Thyroid gland (tissue), 4 donors: ENCODE measurements at regions not wholly inside any gene's neighbourhood (a gene's known extent, or its start where the extent isn't known, plus 50 kb on each side); places are given as distances from the start of the nearest gene placed in this dataset.

ENCODE experiments used
- DNase-seq, 2 donors: peaks; one replicate each; pipeline ENCODE4 v3.0.0-alpha.2; 2019
- H3K27ac ChIP-seq, 3 donors: fragments of 200-600 bp; sonication (generic); 1 replicate in 2 of 3; 2 replicates in 1 of 3; pipeline ENCODE4 v1.5.1; 2016 to 2019; ENCODE audit warnings: mild to moderate bottlenecking in 1 of 3, moderate library complexity in 1 of 3
- H3K27me3 ChIP-seq: fragments of 200-600 bp; sonication (generic); one replicate; pipeline ENCODE4 v1.5.1; 2019
- H3K36me3 ChIP-seq, 2 donors: fragments of 200-600 bp; sonication (generic); one replicate each; pipeline ENCODE4 v1.5.1; 2016 to 2019
- H3K4me1 ChIP-seq, 2 donors: fragments of 200-600 bp; sonication (generic); one replicate each; pipeline ENCODE4 v1.5.1; 2017 to 2019
- H3K4me3 ChIP-seq, 3 donors: fragments of 200-600 bp; sonication (generic); replicated peaks in 1 of 3; 1 replicate in 2 of 3; 2 replicates in 1 of 3; pipeline ENCODE4 v1.5.1; 2016; ENCODE audit warnings: mild to moderate bottlenecking in 1 of 3
- H3K9me3 ChIP-seq: fragments of 200-600 bp; sonication (generic); one replicate; pipeline ENCODE4 v1.5.1; 2017
- POLR2A ChIP-seq, 2 donors: fragments of 450-650 bp; IDR thresholded peaks; one replicate each; pipeline ENCODE4 v1.6.1; 2017; ENCODE audit warnings: antibody characterized with exemption in 2 of 2, mild to moderate bottlenecking in 2 of 2, moderate library complexity in 1 of 2
- WGBS, 2 donors: methylation state at CpG; one replicate each; pipeline ENCODE4 v1.1.5; 2017; 5-methylcytosine and 5-hydroxymethylcytosine counted together
- intact Hi-C: fragments of 100-400 bp; cut with DNase I; formaldehyde crosslinking; loops from one replicate; pipeline ENCODE4 v1.15.1; 2023
- TF ChIP-seq, protein P1 (sequence below), 6 experiments: fragments of 200-600 bp in 3 of 6; fragments of 450-650 bp in 3 of 6; sonication (generic) in 3 of 6; IDR thresholded peaks; one replicate each; pipeline ENCODE4 v1.5.1; 2016 to 2019; ENCODE audit warnings: antibody characterized with exemption in 6 of 6, mild to moderate bottlenecking in 2 of 6, inconsistent platforms in 1 of 6, moderate library complexity in 1 of 6

DNA sequence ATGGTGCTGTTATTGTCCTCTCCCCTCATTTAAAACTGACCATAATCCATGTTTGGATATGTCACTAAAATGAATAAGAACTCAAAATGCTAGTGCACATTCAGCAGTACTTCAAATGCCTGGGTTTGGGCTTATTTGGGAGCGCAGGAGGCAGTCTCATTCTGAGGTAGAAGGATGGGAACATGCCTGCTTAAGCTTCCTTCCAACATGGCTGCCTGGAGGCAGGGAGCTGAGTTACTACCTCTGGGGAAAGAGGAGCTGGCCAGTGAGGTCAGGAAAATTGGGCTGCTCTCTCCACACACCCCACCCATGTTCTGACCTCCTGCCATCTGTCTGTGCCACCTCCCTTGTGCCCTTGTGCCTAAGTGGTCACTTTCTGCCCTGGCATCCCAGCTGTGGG lies 85.7 kb downstream of the PTPRS start:
- Histone ChIP-seq H3K4me1 (peaks cover 0 to 5% of the 10 kb centered on the region in 2 donors), H3K9me3 (no peaks in the 10 kb centered on the region), H3K36me3 (peaks cover 23 to 30% of the 10 kb centered on the region in 2 donors), H3K4me3 (no peak overlapping the region), H3K27ac (no peak overlapping the region), H3K27me3 (no peaks in the 10 kb centered on the region)
- TF ChIP-seq POLR2A (IDR thresholded peaks at IDR 0.05) = no peak
- TF ChIP-seq, protein P1, sequence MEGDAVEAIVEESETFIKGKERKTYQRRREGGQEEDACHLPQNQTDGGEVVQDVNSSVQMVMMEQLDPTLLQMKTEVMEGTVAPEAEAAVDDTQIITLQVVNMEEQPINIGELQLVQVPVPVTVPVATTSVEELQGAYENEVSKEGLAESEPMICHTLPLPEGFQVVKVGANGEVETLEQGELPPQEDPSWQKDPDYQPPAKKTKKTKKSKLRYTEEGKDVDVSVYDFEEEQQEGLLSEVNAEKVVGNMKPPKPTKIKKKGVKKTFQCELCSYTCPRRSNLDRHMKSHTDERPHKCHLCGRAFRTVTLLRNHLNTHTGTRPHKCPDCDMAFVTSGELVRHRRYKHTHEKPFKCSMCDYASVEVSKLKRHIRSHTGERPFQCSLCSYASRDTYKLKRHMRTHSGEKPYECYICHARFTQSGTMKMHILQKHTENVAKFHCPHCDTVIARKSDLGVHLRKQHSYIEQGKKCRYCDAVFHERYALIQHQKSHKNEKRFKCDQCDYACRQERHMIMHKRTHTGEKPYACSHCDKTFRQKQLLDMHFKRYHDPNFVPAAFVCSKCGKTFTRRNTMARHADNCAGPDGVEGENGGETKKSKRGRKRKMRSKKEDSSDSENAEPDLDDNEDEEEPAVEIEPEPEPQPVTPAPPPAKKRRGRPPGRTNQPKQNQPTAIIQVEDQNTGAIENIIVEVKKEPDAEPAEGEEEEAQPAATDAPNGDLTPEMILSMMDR (IDR thresholded peaks at IDR 0.05) = no peak
- DNase-seq = no peak
- 94 to 100% methylated on average over 1 of the region's 1 CpG for WGBS, 2 donors
- intact Hi-C loops = no loop called here

DNA sequence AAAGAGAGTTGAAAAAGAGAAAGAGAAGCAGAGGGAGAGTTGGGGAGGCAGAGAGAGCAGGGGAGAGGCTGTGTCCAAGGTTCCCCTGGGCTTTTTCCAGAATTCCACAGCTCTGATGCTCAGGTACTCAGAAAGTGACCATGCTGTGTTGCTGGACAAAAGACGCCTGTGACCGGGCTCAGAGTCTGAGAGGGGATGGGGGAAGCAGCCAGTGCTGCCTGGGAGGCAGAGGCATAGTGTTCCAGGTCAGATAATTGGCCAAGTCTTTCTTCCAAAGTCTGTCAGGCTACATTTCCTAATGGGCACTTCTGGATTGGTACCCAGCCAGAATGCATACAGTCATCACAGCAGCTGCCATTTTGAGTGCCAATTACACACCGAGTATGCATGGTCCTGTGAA lies 86.1 kb downstream of the PTPRS start:
- H3K9me3 ChIP-seq = no peaks in the 10 kb centered on the region
- no peak overlapping the region for H3K4me3 ChIP-seq
- H3K27me3 ChIP-seq = no peaks in the 10 kb centered on the region
- 60 to 96% methylated on average over 3 of the region's 3 CpGs for WGBS, 2 donors
- H3K4me1 ChIP-seq = peaks cover 0 to 8% of the 10 kb centered on the region in 2 donors
- DNase-seq = no peak
- TF ChIP-seq, protein P1 (IDR thresholded peaks at IDR 0.05) = no peak
- TF ChIP-seq POLR2A (IDR thresholded peaks at IDR 0.05) = no peak
- H3K27ac ChIP-seq = no peak overlapping the region
- peaks cover 23 to 30% of the 10 kb centered on the region in 2 donors for H3K36me3 ChIP-seq
- intact Hi-C loops = no loop called here

DNA sequence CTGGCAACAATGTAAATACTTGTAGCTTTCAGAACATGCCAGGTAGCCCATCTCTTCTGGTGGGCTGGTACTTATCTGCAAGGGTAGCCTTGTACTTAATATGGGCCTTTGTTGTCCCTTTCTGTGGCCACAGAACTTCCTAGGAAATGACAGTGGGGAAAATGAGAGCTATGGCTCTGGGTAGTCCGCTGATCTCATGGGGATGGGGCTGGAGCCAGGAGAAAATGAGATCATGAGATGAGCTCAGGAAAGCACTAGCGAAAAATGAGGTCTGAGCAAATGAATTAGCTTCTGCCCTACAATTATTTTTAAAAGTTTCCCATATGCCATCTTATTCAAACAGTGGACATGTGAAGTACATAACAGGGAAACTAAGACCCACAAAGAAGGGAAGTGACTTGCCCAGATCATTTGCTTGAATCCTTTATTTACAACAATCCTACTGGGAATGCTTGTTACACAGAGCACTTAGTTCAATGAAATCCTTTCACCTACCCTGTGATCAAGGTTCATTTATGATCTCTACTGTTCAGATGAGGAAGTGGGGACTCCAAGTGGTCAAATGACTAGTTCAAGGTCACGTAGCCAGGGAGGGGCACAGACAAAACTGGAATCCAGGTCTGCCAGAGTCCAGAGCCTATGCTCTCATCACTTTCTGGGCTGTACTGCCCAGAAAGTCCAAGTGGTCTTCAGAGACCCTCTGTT lies 87.1 kb downstream of the PTPRS start:
- Histone ChIP-seq H3K27me3 (no peaks in the 10 kb centered on the region), H3K4me1 (peaks cover 0 to 8% of the 10 kb centered on the region in 2 donors), H3K36me3 (peaks cover 23 to 30% of the 10 kb centered on the region in 2 donors), H3K9me3 (no peaks in the 10 kb centered on the region), H3K27ac (no peak overlapping the region), H3K4me3 (no peak overlapping the region)
- intact Hi-C loops = no loop called here
- TF ChIP-seq, protein P1 (IDR thresholded peaks at IDR 0.05) = no peak
- no peak for TF ChIP-seq POLR2A (IDR thresholded peaks at IDR 0.05)
- 84 to 88% methylated on average over 3 of the region's 3 CpGs for WGBS, 2 donors
- DNase-seq = no peak

DNA sequence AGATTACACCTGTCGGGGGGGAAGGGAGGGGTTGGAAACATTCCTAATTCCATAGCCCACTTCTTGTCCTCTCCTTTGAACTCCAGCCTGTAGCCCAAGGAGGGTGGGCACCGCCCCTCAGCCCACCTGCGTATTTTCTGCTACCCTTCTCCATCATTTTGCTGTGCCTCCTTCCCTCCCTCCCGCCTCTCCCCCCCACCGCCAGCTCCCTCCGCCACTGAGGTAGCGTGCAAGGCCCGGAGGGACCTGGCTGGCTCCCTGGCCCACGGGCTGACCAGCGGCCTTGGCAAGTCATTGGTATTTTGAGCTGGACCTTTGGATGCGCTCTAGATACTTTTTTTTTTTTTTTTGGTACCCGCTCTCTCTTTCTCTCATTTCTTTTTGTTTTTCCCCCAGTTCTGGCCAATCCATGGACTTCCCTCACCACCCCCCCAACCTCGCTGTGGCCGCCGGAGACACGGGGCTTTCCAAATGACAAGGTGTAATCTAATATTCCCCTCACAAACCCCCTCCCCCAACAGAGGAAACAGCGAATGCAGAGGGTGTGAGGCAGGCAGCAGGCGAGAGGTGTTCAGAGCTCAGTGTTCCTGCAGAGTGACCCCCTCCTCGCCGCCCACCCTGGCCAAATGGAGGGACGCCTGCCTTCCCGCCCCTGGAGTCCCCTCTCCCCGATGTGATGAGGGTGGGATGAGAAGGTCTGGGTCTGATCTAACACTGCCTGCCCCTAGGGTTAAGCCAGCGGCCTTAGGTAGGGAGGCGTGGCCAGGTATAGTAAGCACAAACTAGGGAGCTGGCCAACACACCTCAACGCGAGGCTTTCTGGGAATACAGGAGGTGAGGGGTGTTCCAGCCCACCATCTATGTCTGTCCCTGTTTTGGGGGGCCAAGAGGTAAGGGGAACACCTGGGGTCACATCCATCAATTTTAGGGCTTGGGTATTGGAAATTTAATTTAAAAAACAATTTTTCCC lies 89.2 kb downstream of the PTPRS start:
- TF ChIP-seq, protein P1 (IDR thresholded peaks at IDR 0.05) = no peak
- TF ChIP-seq POLR2A (IDR thresholded peaks at IDR 0.05) = no peak
- intact Hi-C loops = no loop called here
- no peak overlapping the region for H3K27ac ChIP-seq
- no peaks in the 10 kb centered on the region for H3K9me3 ChIP-seq
- peaks cover 0 to 8% of the 10 kb centered on the region in 2 donors for H3K4me1 ChIP-seq
- 68 to 76% methylated on average over 27 of the region's 27 CpGs for WGBS, 2 donors
- no peak overlapping the region for H3K4me3 ChIP-seq
- H3K36me3 ChIP-seq = peaks cover 15 to 16% of the 10 kb centered on the region in 2 donors
- no peaks in the 10 kb centered on the region for H3K27me3 ChIP-seq
- DNase-seq = peak; percentile 40 to 45
